ENCODE measurements at regions not wholly inside any gene's neighbourhood (a gene's known extent, or its start where the extent isn't known, plus 50 kb on each side); places are given as distances from the start of the nearest gene placed in this dataset.

GRCh38 chr4:137806420-137806819 lies 274.1 kb upstream of the PCDH18 start:
- no peak for DNase-seq
- no peaks in the 10 kb centered on the region for H3K9me3 ChIP-seq (ENCODE audit: insufficient read depth, low read length, severe bottlenecking)
- no peaks in the 10 kb centered on the region for H3K79me2 ChIP-seq (ENCODE audit: insufficient read depth, low read length)
- no peaks in the 10 kb centered on the region for H4K20me1 ChIP-seq (ENCODE audit: insufficient read depth, low read length)
- no peaks in the 10 kb centered on the region for H3K36me3 ChIP-seq (ENCODE audit: insufficient read depth, low read length)
- H3K27ac ChIP-seq (ENCODE audit: low read length), result no peak overlapping the region
- H3K27me3 ChIP-seq (ENCODE audit: insufficient read depth, low read length, poor library complexity), result no peaks in the 10 kb centered on the region
- TF ChIP-seq EZH2 (IDR thresholded peaks at IDR 0.05; ENCODE audit: borderline replicate concordance, low read depth, low read length, severe bottlenecking), result no peak
- TF ChIP-seq, protein P1, sequence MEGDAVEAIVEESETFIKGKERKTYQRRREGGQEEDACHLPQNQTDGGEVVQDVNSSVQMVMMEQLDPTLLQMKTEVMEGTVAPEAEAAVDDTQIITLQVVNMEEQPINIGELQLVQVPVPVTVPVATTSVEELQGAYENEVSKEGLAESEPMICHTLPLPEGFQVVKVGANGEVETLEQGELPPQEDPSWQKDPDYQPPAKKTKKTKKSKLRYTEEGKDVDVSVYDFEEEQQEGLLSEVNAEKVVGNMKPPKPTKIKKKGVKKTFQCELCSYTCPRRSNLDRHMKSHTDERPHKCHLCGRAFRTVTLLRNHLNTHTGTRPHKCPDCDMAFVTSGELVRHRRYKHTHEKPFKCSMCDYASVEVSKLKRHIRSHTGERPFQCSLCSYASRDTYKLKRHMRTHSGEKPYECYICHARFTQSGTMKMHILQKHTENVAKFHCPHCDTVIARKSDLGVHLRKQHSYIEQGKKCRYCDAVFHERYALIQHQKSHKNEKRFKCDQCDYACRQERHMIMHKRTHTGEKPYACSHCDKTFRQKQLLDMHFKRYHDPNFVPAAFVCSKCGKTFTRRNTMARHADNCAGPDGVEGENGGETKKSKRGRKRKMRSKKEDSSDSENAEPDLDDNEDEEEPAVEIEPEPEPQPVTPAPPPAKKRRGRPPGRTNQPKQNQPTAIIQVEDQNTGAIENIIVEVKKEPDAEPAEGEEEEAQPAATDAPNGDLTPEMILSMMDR (IDR thresholded peaks at IDR 0.05; ENCODE audit: borderline replicate concordance, extremely low read depth, low read length, poor library complexity, severe bottlenecking), result no peak
- no peak overlapping the region for H3K9ac ChIP-seq (ENCODE audit: low read depth, low read length)
- no peaks in the 10 kb centered on the region for H3K4me1 ChIP-seq (ENCODE audit: insufficient read depth, low read length)
- H3K4me3 ChIP-seq (ENCODE audit: low read depth in 1 of 2, low read length in 2 of 2), result no peak overlapping the region
- ATAC-seq (ENCODE audit: insufficient read depth, low read depth), result no peak
- H2AFZ ChIP-seq (ENCODE audit: low read depth, low read length), result no peak overlapping the region
- H3K4me2 ChIP-seq (ENCODE audit: insufficient read depth, low read length), result no peak overlapping the region

- Histone ChIP-seq H4K20me1 (ENCODE audit: insufficient read depth, low read length) (no peaks in the 10 kb centered on the region), H3K4me3 (ENCODE audit: low read depth in 1 of 2, low read length in 2 of 2) (no peak overlapping the region), H2AFZ (ENCODE audit: low read depth, low read length) (no peak overlapping the region), H3K27ac (ENCODE audit: low read length) (no peak overlapping the region), H3K4me1 (ENCODE audit: insufficient read depth, low read length) (no peaks in the 10 kb centered on the region), H3K9me3 (ENCODE audit: insufficient read depth, low read length, severe bottlenecking) (no peaks in the 10 kb centered on the region), H3K4me2 (ENCODE audit: insufficient read depth, low read length) (no peak overlapping the region), H3K79me2 (ENCODE audit: insufficient read depth, low read length) (no peaks in the 10 kb centered on the region), H3K36me3 (ENCODE audit: insufficient read depth, low read length) (no peaks in the 10 kb centered on the region), H3K9ac (ENCODE audit: low read depth, low read length) (no peak overlapping the region), H3K27me3 (ENCODE audit: insufficient read depth, low read length, poor library complexity) (no peaks in the 10 kb centered on the region)
- DNase-seq (no peak), ATAC-seq (ENCODE audit: insufficient read depth, low read depth) (no peak)
- TF ChIP-seq, protein P1 (IDR thresholded peaks at IDR 0.05; ENCODE audit: borderline replicate concordance, extremely low read depth, low read length, poor library complexity, severe bottlenecking), result no peak
- no peak for TF ChIP-seq EZH2 (IDR thresholded peaks at IDR 0.05; ENCODE audit: borderline replicate concordance, low read depth, low read length, severe bottlenecking)
These were observed 272.7 kb upstream of the PCDH18 start for GRCh38 chr4:137804906-137805495.

DNA sequence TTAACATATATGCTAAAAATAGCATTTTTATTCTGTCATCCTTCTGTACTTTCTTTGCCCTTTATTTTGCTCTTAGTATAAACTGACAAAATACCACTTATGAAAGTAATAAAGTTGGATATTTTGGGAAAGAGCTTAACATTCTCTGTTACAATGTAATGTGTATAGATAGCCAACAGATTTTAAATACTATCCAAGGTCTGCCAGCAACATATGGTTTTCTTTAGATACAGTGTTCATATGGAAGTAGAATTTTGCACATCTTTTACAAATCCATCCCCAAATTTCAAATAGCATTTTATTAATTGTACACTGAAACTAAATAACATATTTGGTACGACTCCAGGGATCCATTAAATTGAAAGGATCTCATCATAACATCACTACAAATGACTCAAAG lies 268.6 kb upstream of the PCDH18 start:
- no peak for ATAC-seq (ENCODE audit: insufficient read depth, low read depth)
- H3K79me2 ChIP-seq (ENCODE audit: insufficient read depth, low read length), result no peaks in the 10 kb centered on the region
- H3K27ac ChIP-seq (ENCODE audit: low read length), result no peak overlapping the region
- TF ChIP-seq, protein P1 (IDR thresholded peaks at IDR 0.05; ENCODE audit: borderline replicate concordance, extremely low read depth, low read length, poor library complexity, severe bottlenecking), result no peak
- TF ChIP-seq EZH2 (IDR thresholded peaks at IDR 0.05; ENCODE audit: borderline replicate concordance, low read depth, low read length, severe bottlenecking), result no peak
- H4K20me1 ChIP-seq (ENCODE audit: insufficient read depth, low read length), result no peaks in the 10 kb centered on the region
- no peaks in the 10 kb centered on the region for H3K4me1 ChIP-seq (ENCODE audit: insufficient read depth, low read length)
- no peaks in the 10 kb centered on the region for H3K27me3 ChIP-seq (ENCODE audit: insufficient read depth, low read length, poor library complexity)
- H3K9ac ChIP-seq (ENCODE audit: low read depth, low read length), result no peak overlapping the region
- H3K9me3 ChIP-seq (ENCODE audit: insufficient read depth, low read length, severe bottlenecking), result no peaks in the 10 kb centered on the region
- H2AFZ ChIP-seq (ENCODE audit: low read depth, low read length), result no peak overlapping the region
- DNase-seq, result no peak
- no peak overlapping the region for H3K4me3 ChIP-seq (ENCODE audit: low read depth in 1 of 2, low read length in 2 of 2)
- no peak overlapping the region for H3K4me2 ChIP-seq (ENCODE audit: insufficient read depth, low read length)
- no peaks in the 10 kb centered on the region for H3K36me3 ChIP-seq (ENCODE audit: insufficient read depth, low read length)
